ENCODE measurements at regions not wholly inside any gene's neighbourhood (a gene's known extent, or its start where the extent isn't known, plus 50 kb on each side); places are given as distances from the start of the nearest gene placed in this dataset.
"Not testable (repeated sequence)": the region's sequence is repeated elsewhere in the genome, so short reads cannot be mapped to it uniquely, and the experiment has no call there.

- DNase-seq = peak; percentile 79
- Histone ChIP-seq H3K36me3 (ENCODE audit: control insufficient read depth, insufficient read depth, low read length) (no peaks in the 10 kb centered on the region), H3K9me3 (replicated peaks; ENCODE audit: control insufficient read depth, low read depth, low read length) (no peaks in the 10 kb centered on the region), H3K27me3 (ENCODE audit: control insufficient read depth, insufficient read depth, low read length) (no peaks in the 10 kb centered on the region), H3K27ac (ENCODE audit: low read length) (no peak overlapping the region), H3K4me1 (ENCODE audit: control insufficient read depth, insufficient read depth, low read length) (no peaks in the 10 kb centered on the region), H3K4me3 (ENCODE audit: low read length) (no peak overlapping the region)
- WGBS (ENCODE audit: insufficient coverage) = no CpG with 5 or more reads among the region's 1 CpG
Measured at GRCh38 chr7:13236026-13236425, 548.6 kb downstream of the ARL4A start.

- Histone ChIP-seq H3K9me3 (replicated peaks; ENCODE audit: control insufficient read depth, low read depth, low read length) (no peaks in the 10 kb centered on the region), H3K27me3 (ENCODE audit: control insufficient read depth, insufficient read depth, low read length) (no peaks in the 10 kb centered on the region), H3K27ac (ENCODE audit: low read length) (no peak overlapping the region), H3K36me3 (ENCODE audit: control insufficient read depth, insufficient read depth, low read length) (no peaks in the 10 kb centered on the region), H3K4me3 (ENCODE audit: low read length) (no peak overlapping the region), H3K4me1 (ENCODE audit: control insufficient read depth, insufficient read depth, low read length) (no peaks in the 10 kb centered on the region)
- no peak for DNase-seq
- WGBS (ENCODE audit: insufficient coverage) = no CpG with 5 or more reads among the region's 2 CpGs
Measured at GRCh38 chr7:13240349-13240748, 552.9 kb downstream of the ARL4A start.

- H3K27ac ChIP-seq (ENCODE audit: low read length) = no peak overlapping the region
- no peaks in the 10 kb centered on the region for H3K27me3 ChIP-seq (ENCODE audit: control insufficient read depth, insufficient read depth, low read length)
- no peak for DNase-seq
- WGBS (ENCODE audit: insufficient coverage) = no CpG with 5 or more reads among the region's 1 CpG
- H3K4me1 ChIP-seq (ENCODE audit: control insufficient read depth, insufficient read depth, low read length) = no peaks in the 10 kb centered on the region
- H3K9me3 ChIP-seq (replicated peaks; ENCODE audit: control insufficient read depth, low read depth, low read length) = no peaks in the 10 kb centered on the region
- no peak overlapping the region for H3K4me3 ChIP-seq (ENCODE audit: low read length)
- H3K36me3 ChIP-seq (ENCODE audit: control insufficient read depth, insufficient read depth, low read length) = no peaks in the 10 kb centered on the region
Measured at GRCh38 chr7:13241416-13241815, 554.0 kb downstream of the ARL4A start.

GRCh38 chr7:13257661-13258060 lies 570.2 kb downstream of the ARL4A start:
- Histone ChIP-seq H3K27me3 (ENCODE audit: control insufficient read depth, insufficient read depth, low read length) (no peaks in the 10 kb centered on the region), H3K4me3 (ENCODE audit: low read length) (no peak overlapping the region), H3K36me3 (ENCODE audit: control insufficient read depth, insufficient read depth, low read length) (no peaks in the 10 kb centered on the region), H3K4me1 (ENCODE audit: control insufficient read depth, insufficient read depth, low read length) (no peaks in the 10 kb centered on the region), H3K9me3 (replicated peaks; ENCODE audit: control insufficient read depth, low read depth, low read length) (no peaks in the 10 kb centered on the region), H3K27ac (ENCODE audit: low read length) (no peak overlapping the region)
- no CpG with 5 or more reads among the region's 6 CpGs for WGBS (ENCODE audit: insufficient coverage)
- DNase-seq = no peak

GRCh38 chr7:13258386-13258785 lies 571.0 kb downstream of the ARL4A start:
- Histone ChIP-seq H3K9me3 (replicated peaks; ENCODE audit: control insufficient read depth, low read depth, low read length) (no peaks in the 10 kb centered on the region), H3K27ac (ENCODE audit: low read length) (no peak overlapping the region), H3K4me1 (ENCODE audit: control insufficient read depth, insufficient read depth, low read length) (no peaks in the 10 kb centered on the region), H3K27me3 (ENCODE audit: control insufficient read depth, insufficient read depth, low read length) (no peaks in the 10 kb centered on the region), H3K36me3 (ENCODE audit: control insufficient read depth, insufficient read depth, low read length) (no peaks in the 10 kb centered on the region), H3K4me3 (ENCODE audit: low read length) (no peak overlapping the region)
- WGBS (ENCODE audit: insufficient coverage) = no CpG with 5 or more reads among the region's 2 CpGs
- no peak for DNase-seq

GRCh38 chr7:13259930-13260329 lies 572.5 kb downstream of the ARL4A start:
- H3K27ac ChIP-seq (ENCODE audit: low read length) = no peak overlapping the region
- DNase-seq = no peak
- no peak overlapping the region for H3K4me3 ChIP-seq (ENCODE audit: low read length)
- no peaks in the 10 kb centered on the region for H3K4me1 ChIP-seq (ENCODE audit: control insufficient read depth, insufficient read depth, low read length)
- no peaks in the 10 kb centered on the region for H3K27me3 ChIP-seq (ENCODE audit: control insufficient read depth, insufficient read depth, low read length)
- no peaks in the 10 kb centered on the region for H3K36me3 ChIP-seq (ENCODE audit: control insufficient read depth, insufficient read depth, low read length)
- no peaks in the 10 kb centered on the region for H3K9me3 ChIP-seq (replicated peaks; ENCODE audit: control insufficient read depth, low read depth, low read length)

- 17% methylated on average over 1 of the region's 4 CpGs for WGBS (ENCODE audit: insufficient coverage)
- Histone ChIP-seq H3K4me1 (ENCODE audit: control insufficient read depth, insufficient read depth, low read length) (no peaks in the 10 kb centered on the region), H3K9me3 (replicated peaks; ENCODE audit: control insufficient read depth, low read depth, low read length) (no peaks in the 10 kb centered on the region), H3K4me3 (ENCODE audit: low read length) (no peak overlapping the region), H3K36me3 (ENCODE audit: control insufficient read depth, insufficient read depth, low read length) (no peaks in the 10 kb centered on the region), H3K27ac (ENCODE audit: low read length) (no peak overlapping the region), H3K27me3 (ENCODE audit: control insufficient read depth, insufficient read depth, low read length) (no peaks in the 10 kb centered on the region)
- DNase-seq = peak; percentile 71
Measured at GRCh38 chr7:13262929-13263530, 575.6 kb downstream of the ARL4A start.

GRCh38 chr7:13265271-13265670 lies 577.8 kb downstream of the ARL4A start:
- Histone ChIP-seq H3K4me3 (ENCODE audit: low read length) (no peak overlapping the region), H3K4me1 (ENCODE audit: control insufficient read depth, insufficient read depth, low read length) (no peaks in the 10 kb centered on the region), H3K36me3 (ENCODE audit: control insufficient read depth, insufficient read depth, low read length) (no peaks in the 10 kb centered on the region), H3K9me3 (replicated peaks; ENCODE audit: control insufficient read depth, low read depth, low read length) (no peaks in the 10 kb centered on the region), H3K27ac (ENCODE audit: low read length) (no peak overlapping the region), H3K27me3 (ENCODE audit: control insufficient read depth, insufficient read depth, low read length) (no peaks in the 10 kb centered on the region)
- DNase-seq = no peak
- no CpG with 5 or more reads among the region's 2 CpGs for WGBS (ENCODE audit: insufficient coverage)

- not testable (repeated sequence) for H3K4me3 ChIP-seq (ENCODE audit: low read length); H3K4me1 ChIP-seq (ENCODE audit: control insufficient read depth, insufficient read depth, low read length); DNase-seq; H3K27ac ChIP-seq (ENCODE audit: low read length); H3K36me3 ChIP-seq (ENCODE audit: control insufficient read depth, insufficient read depth, low read length); H3K27me3 ChIP-seq (ENCODE audit: control insufficient read depth, insufficient read depth, low read length); H3K9me3 ChIP-seq (replicated peaks; ENCODE audit: control insufficient read depth, low read depth, low read length)
- WGBS (ENCODE audit: insufficient coverage) = 96% methylated on average over 4 of the region's 9 CpGs
Measured at GRCh38 chr7:13274205-13274604, 586.8 kb downstream of the ARL4A start.

GRCh38 chr7:13276977-13277376 lies 589.5 kb downstream of the ARL4A start:
- H3K36me3 ChIP-seq (ENCODE audit: control insufficient read depth, insufficient read depth, low read length) = no peaks in the 10 kb centered on the region
- no peak overlapping the region for H3K4me3 ChIP-seq (ENCODE audit: low read length)
- DNase-seq = no peak
- no peak overlapping the region for H3K27ac ChIP-seq (ENCODE audit: low read length)
- H3K4me1 ChIP-seq (ENCODE audit: control insufficient read depth, insufficient read depth, low read length) = no peaks in the 10 kb centered on the region
- no peaks in the 10 kb centered on the region for H3K9me3 ChIP-seq (replicated peaks; ENCODE audit: control insufficient read depth, low read depth, low read length)
- H3K27me3 ChIP-seq (ENCODE audit: control insufficient read depth, insufficient read depth, low read length) = no peaks in the 10 kb centered on the region

GRCh38 chr7:13278020-13278419 lies 590.6 kb downstream of the ARL4A start:
- Histone ChIP-seq H3K4me1 (ENCODE audit: control insufficient read depth, insufficient read depth, low read length) (no peaks in the 10 kb centered on the region), H3K4me3 (ENCODE audit: low read length) (no peak overlapping the region), H3K9me3 (replicated peaks; ENCODE audit: control insufficient read depth, low read depth, low read length) (no peaks in the 10 kb centered on the region), H3K27me3 (ENCODE audit: control insufficient read depth, insufficient read depth, low read length) (no peaks in the 10 kb centered on the region), H3K36me3 (ENCODE audit: control insufficient read depth, insufficient read depth, low read length) (no peaks in the 10 kb centered on the region), H3K27ac (ENCODE audit: low read length) (no peak overlapping the region)
- DNase-seq = no peak
- 50% methylated on average over 1 of the region's 3 CpGs for WGBS (ENCODE audit: insufficient coverage)
